IPS-18c (cell line): ENCODE measurements at regions not wholly inside any gene's neighbourhood (a gene's known extent, or its start where the extent isn't known, plus 50 kb on each side); places are given as distances from the start of the nearest gene placed in this dataset.

Source experiments
- H3K4me3 ChIP-seq: 2 replicates; pipeline ENCODE4 v1.7.0; 2013; ENCODE audit warnings: low read depth, mild to moderate bottlenecking, low read length, moderate library complexity; ENCODE audit not compliant: insufficient read depth
- H3K9me3 ChIP-seq: one replicate; pipeline ENCODE4 v1.6.1; 2013; ENCODE audit warnings: mild to moderate bottlenecking, low read length, moderate library complexity; ENCODE audit not compliant: control insufficient read depth, insufficient read depth

- H3K9me3 ChIP-seq, result no peaks in the 10 kb centered on the region
- no peak overlapping the region for H3K4me3 ChIP-seq
These were observed 333.8 kb downstream of the C4orf33 start for GRCh38 chr4:129429581-129430320.

GRCh38 chr4:129437347-129437746 is 341.4 kb downstream of the C4orf33 start:
- Histone ChIP-seq H3K4me3 (no peak overlapping the region), H3K9me3 (no peaks in the 10 kb centered on the region)

GRCh38 chr4:129438456-129438981 is 342.6 kb downstream of the C4orf33 start:
- Histone ChIP-seq H3K4me3 (no peak overlapping the region), H3K9me3 (no peaks in the 10 kb centered on the region)

GRCh38 chr4:129446074-129446473 is 350.1 kb downstream of the C4orf33 start:
- no peak overlapping the region for H3K4me3 ChIP-seq
- H3K9me3 ChIP-seq, result no peaks in the 10 kb centered on the region

- no peak overlapping the region for H3K4me3 ChIP-seq
- H3K9me3 ChIP-seq, result no peaks in the 10 kb centered on the region
These were observed 357.7 kb downstream of the C4orf33 start for GRCh38 chr4:129453524-129454200.

GRCh38 chr4:129455482-129455881 is 359.5 kb downstream of the C4orf33 start:
- Histone ChIP-seq H3K4me3 (no peak overlapping the region), H3K9me3 (no peaks in the 10 kb centered on the region)

GRCh38 chr4:129468624-129469023 is 372.7 kb downstream of the C4orf33 start:
- no peak overlapping the region for H3K4me3 ChIP-seq

GRCh38 chr4:129474698-129475097 is 378.7 kb downstream of the C4orf33 start:
- Histone ChIP-seq H3K4me3 (no peak overlapping the region), H3K9me3 (no peaks in the 10 kb centered on the region)

More at GRCh38 chr4:129468624-129469023, 372.7 kb downstream of the C4orf33 start:
- H3K9me3 ChIP-seq, result no peaks in the 10 kb centered on the region

- Histone ChIP-seq H3K4me3 (no peak overlapping the region), H3K9me3 (no peaks in the 10 kb centered on the region)
These were observed 385.2 kb downstream of the C4orf33 start for GRCh38 chr4:129481107-129481506.

GRCh38 chr4:129488427-129488826 is 392.5 kb downstream of the C4orf33 start:
- Histone ChIP-seq H3K4me3 (no peak overlapping the region), H3K9me3 (no peaks in the 10 kb centered on the region)

- Histone ChIP-seq H3K9me3 (no peaks in the 10 kb centered on the region), H3K4me3 (no peak overlapping the region)
These were observed 394.6 kb downstream of the C4orf33 start for GRCh38 chr4:129490516-129490915.

GRCh38 chr4:129498626-129499025 is 402.7 kb downstream of the C4orf33 start:
- Histone ChIP-seq H3K9me3 (no peaks in the 10 kb centered on the region), H3K4me3 (no peak overlapping the region)

GRCh38 chr4:129514852-129515251 is 418.9 kb downstream of the C4orf33 start:
- H3K4me3 ChIP-seq, result no peak overlapping the region

GRCh38 chr4:129515356-129515755 is 419.4 kb downstream of the C4orf33 start:
- peaks cover 2% of the 10 kb centered on the region for H3K9me3 ChIP-seq
- H3K4me3 ChIP-seq, result no peak overlapping the region

More at GRCh38 chr4:129514852-129515251, 418.9 kb downstream of the C4orf33 start:
- peaks cover 2% of the 10 kb centered on the region for H3K9me3 ChIP-seq

- H3K9me3 ChIP-seq, result no peaks in the 10 kb centered on the region
- H3K4me3 ChIP-seq, result no peak overlapping the region
These were observed 430.9 kb downstream of the C4orf33 start for GRCh38 chr4:129526812-129527211.

- Histone ChIP-seq H3K4me3 (no peak overlapping the region), H3K9me3 (no peaks in the 10 kb centered on the region)
These were observed 435.3 kb downstream of the C4orf33 start for GRCh38 chr4:129531253-129531652.

- H3K4me3 ChIP-seq, result no peak overlapping the region
- H3K9me3 ChIP-seq, result no peaks in the 10 kb centered on the region
These were observed 436.6 kb downstream of the C4orf33 start for GRCh38 chr4:129532573-129532972.

- Histone ChIP-seq H3K4me3 (no peak overlapping the region), H3K9me3 (no peaks in the 10 kb centered on the region)
These were observed 447.3 kb downstream of the C4orf33 start for GRCh38 chr4:129543299-129543698.
